ENCODE measurements at regions not wholly inside any gene's neighbourhood (a gene's known extent, or its start where the extent isn't known, plus 50 kb on each side); places are given as distances from the start of the nearest gene placed in this dataset.

DNA sequence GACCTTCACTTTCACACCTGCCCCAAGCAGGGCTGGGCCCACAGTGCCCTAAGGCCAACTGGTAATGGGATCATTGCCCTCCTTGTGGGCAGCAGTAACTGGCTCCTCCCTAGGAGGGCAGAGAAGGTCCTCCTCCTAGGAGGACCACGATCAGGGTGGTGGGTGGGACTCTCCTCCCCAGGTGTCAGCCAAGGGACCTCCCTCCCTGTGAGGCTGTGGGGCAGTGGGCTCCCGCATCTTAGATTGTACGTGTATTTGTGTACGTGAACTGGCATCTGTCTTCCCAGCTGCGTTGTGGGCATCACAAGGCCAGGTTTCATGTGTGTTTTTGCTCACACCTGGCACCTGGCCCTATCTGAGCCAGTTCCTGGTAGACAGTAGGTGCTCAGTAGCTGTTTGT, 111.8 kb downstream of the SOX1 start:
- Histone ChIP-seq H3K27me3 (ENCODE audit: insufficient read depth, low read length) (no peaks in the 10 kb centered on the region), H3K36me3 (ENCODE audit: insufficient read depth, low read depth, low read length) (no peaks in the 10 kb centered on the region), H3K4me1 (ENCODE audit: insufficient read depth, low read length) (no peaks in the 10 kb centered on the region), H3K4me3 (ENCODE audit: low read length) (no peak overlapping the region), H3K9me3 (ENCODE audit: insufficient read depth, low read depth, low read length) (peaks cover 8% of the 10 kb centered on the region), H3K9ac (ENCODE audit: low read depth, low read length) (no peak overlapping the region), H3K27ac (ENCODE audit: low read length) (no peak overlapping the region)

DNA sequence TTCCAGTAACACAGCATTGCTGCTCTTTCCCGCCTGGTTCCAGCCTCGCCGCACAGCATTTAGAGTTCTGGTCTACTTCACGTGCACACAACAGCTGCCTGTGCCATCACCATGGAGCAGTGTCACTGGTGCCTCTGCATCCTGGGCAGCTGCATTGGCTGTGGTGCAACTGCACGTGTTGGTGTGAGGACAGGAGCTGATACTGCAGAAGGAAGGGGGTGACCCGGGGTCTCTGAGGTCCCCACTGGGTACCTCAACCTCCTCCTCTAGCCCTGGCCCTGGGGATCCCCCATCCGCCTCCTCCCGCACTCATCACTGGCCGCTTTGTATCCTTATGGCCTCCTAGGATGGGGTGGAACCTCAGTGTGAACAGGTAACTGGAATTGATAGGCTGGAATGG, 112.5 kb downstream of the SOX1 start:
- Histone ChIP-seq H3K9ac (ENCODE audit: low read depth, low read length) (no peak overlapping the region), H3K36me3 (ENCODE audit: insufficient read depth, low read depth, low read length) (no peaks in the 10 kb centered on the region), H3K4me3 (ENCODE audit: low read length) (no peak overlapping the region), H3K4me1 (ENCODE audit: insufficient read depth, low read length) (no peaks in the 10 kb centered on the region), H3K27me3 (ENCODE audit: insufficient read depth, low read length) (no peaks in the 10 kb centered on the region), H3K9me3 (ENCODE audit: insufficient read depth, low read depth, low read length) (peaks cover 3% of the 10 kb centered on the region; the same call in 1 of the 2 replicates), H3K27ac (ENCODE audit: low read length) (no peak overlapping the region)

DNA sequence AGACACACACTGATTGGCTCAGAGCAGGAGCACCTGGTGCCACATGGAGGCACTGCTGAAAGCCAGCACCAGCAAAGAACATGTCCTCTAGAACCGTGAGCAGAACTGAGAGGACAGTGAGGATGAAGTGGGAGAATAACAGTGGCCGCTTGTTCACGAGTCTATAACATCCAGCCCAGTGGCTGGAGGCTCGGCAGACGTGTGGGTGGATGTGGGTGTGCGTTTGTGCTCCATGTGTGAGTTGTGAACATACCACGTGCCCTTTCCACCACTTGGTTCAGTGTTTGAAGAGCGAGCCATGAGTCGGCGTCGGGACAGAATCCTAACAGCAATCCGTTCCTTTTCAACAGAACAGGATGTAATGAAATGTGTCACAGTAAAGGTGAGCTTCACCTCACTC, 113.0 kb downstream of the SOX1 start:
- Histone ChIP-seq H3K27ac (ENCODE audit: low read length) (no peak overlapping the region), H3K27me3 (ENCODE audit: insufficient read depth, low read length) (no peaks in the 10 kb centered on the region), H3K4me3 (ENCODE audit: low read length) (no peak overlapping the region), H3K9ac (ENCODE audit: low read depth, low read length) (no peak overlapping the region), H3K4me1 (ENCODE audit: insufficient read depth, low read length) (no peaks in the 10 kb centered on the region), H3K36me3 (ENCODE audit: insufficient read depth, low read depth, low read length) (no peaks in the 10 kb centered on the region), H3K9me3 (ENCODE audit: insufficient read depth, low read depth, low read length) (no peaks in the 10 kb centered on the region)

DNA sequence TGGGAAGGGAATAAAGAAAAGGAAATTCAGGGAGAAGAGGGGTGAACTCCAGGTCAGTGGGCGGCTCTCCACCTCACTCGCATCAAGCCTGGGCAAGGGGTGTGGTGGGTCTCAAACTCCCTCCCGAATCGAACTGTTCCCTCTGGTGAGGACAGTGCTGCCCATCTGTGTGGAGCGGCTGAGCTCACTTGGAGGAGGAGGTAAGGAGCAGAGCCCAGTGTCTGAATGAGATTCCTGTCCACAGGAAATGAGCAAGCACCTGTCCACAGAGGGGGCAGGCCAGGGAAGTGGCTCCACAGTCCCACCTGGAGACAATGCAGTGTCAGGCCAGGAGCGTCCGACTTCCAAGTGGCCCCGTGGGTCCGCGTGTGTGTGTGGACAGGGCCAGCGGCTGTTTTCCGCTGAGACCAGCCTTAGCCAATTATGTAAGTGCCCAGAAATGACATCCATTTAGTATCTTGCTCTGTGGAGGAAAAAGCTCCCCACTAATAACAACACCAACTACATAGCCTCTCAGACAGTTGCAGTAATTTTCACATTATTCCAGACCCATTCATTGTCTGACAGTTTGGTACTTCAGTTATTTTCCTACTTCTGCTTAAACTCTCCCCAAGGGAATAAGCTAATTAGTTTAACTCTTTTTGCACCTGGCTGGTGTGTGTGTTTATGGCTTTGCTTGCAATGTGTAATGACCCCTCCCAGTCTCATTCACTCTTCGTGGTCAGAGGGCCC, 114.6 kb downstream of the SOX1 start:
- Histone ChIP-seq H3K36me3 (ENCODE audit: insufficient read depth, low read depth, low read length) (no peaks in the 10 kb centered on the region), H3K27ac (ENCODE audit: low read length) (no peak overlapping the region), H3K4me1 (ENCODE audit: insufficient read depth, low read length) (no peaks in the 10 kb centered on the region), H3K9ac (ENCODE audit: low read depth, low read length) (no peak overlapping the region), H3K4me3 (ENCODE audit: low read length) (no peak overlapping the region), H3K9me3 (ENCODE audit: insufficient read depth, low read depth, low read length) (no peaks in the 10 kb centered on the region), H3K27me3 (ENCODE audit: insufficient read depth, low read length) (no peaks in the 10 kb centered on the region)

DNA sequence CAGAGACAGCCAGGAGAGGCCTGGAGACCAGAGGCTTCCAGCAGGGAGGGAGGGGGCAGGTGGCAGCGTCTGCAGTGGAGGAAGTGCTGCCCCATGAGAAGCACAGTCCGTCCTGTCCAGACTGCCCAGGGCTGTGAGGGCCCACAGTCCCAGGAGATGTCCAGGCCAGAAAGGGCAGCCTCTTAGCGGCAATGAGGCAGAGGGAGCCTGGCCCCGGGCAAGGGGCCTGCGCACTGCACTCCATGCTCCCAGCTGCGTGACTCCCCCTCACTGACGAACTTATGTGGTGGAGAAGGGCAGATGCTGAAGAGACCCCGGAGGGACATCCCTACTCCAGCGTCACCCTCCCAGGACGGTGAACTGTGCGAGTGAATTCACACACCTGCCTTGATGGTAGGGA, 115.3 kb downstream of the SOX1 start:
- H3K4me3 ChIP-seq (ENCODE audit: low read length), result no peak overlapping the region
- H3K9ac ChIP-seq (ENCODE audit: low read depth, low read length), result no peak overlapping the region
- H3K4me1 ChIP-seq (ENCODE audit: insufficient read depth, low read length), result no peaks in the 10 kb centered on the region
- H3K27ac ChIP-seq (ENCODE audit: low read length), result no peak overlapping the region
- no peaks in the 10 kb centered on the region for H3K36me3 ChIP-seq (ENCODE audit: insufficient read depth, low read depth, low read length)
- H3K27me3 ChIP-seq (ENCODE audit: insufficient read depth, low read length), result no peaks in the 10 kb centered on the region
- H3K9me3 ChIP-seq (ENCODE audit: insufficient read depth, low read depth, low read length), result no peaks in the 10 kb centered on the region

DNA sequence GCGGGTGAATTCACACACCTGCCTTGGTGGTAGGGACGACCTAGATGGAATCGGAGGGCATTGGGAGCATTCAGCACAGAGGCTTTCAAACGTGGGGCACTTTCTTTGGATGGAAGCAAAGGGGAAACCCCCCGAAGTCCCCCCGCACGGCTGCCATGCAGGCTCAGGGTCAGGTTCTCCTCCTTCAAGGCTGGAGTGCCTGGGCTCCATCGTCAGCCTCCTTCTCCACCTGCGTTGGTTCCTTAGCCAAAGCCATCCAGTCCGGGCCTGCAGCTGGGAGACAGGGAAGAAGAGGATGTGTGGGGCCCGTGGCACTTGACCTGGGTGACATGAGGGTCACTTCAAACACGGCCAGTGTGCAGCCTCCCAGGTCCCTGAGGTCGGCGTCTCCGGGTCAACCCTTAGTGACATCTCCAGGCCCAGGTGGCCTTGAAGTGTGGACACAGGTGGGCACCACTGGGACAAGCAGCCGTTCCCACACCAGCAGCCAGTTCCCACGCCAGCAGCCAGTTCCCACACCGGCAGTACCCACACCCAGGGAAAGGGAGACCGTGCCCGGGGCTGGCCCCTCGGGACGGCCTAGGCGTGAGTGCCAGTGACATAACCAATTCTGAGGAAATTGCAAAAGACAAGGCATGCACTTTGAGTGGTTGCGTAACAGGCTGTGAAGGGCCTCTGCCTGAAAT, 116.0 kb downstream of the SOX1 start:
- no peaks in the 10 kb centered on the region for H3K27me3 ChIP-seq (ENCODE audit: insufficient read depth, low read length)
- no peak overlapping the region for H3K9ac ChIP-seq (ENCODE audit: low read depth, low read length)
- H3K4me3 ChIP-seq (ENCODE audit: low read length), result no peak overlapping the region
- H3K9me3 ChIP-seq (ENCODE audit: insufficient read depth, low read depth, low read length), result no peaks in the 10 kb centered on the region
- H3K4me1 ChIP-seq (ENCODE audit: insufficient read depth, low read length), result no peaks in the 10 kb centered on the region
- no peaks in the 10 kb centered on the region for H3K36me3 ChIP-seq (ENCODE audit: insufficient read depth, low read depth, low read length)
- H3K27ac ChIP-seq (ENCODE audit: low read length), result no peak overlapping the region

DNA sequence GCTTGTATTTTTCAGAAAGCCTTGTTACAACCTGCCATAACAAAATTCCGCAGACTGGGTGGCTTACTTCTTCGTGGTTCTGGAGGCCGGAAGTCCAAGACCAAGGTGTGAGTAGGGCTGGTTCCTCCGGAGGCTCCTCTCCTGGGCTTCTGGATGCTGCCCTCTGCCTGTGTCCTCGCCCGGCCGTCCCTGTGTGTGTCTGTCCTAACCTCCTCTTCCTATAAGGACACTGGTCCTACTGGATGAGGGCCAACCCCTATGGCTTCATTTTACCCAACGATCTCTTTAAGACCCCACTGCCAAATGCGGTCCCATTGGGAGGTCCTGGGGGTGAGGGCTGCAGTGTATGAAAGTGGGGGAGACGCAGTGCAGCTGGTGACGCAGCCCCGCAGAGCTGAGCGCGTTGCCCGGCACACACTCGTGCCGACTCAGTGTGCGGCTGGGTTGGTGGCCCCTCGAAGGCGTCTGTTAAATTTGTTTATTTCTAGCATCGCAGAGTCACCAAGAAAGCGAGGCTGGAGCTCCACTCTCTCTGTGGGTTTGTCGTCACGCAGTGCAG, 116.7 kb downstream of the SOX1 start:
- Histone ChIP-seq H3K36me3 (ENCODE audit: insufficient read depth, low read depth, low read length) (no peaks in the 10 kb centered on the region), H3K27ac (ENCODE audit: low read length) (no peak overlapping the region), H3K9ac (ENCODE audit: low read depth, low read length) (no peak overlapping the region), H3K9me3 (ENCODE audit: insufficient read depth, low read depth, low read length) (no peaks in the 10 kb centered on the region), H3K4me3 (ENCODE audit: low read length) (no peak overlapping the region), H3K27me3 (ENCODE audit: insufficient read depth, low read length) (no peaks in the 10 kb centered on the region), H3K4me1 (ENCODE audit: insufficient read depth, low read length) (no peaks in the 10 kb centered on the region)

DNA sequence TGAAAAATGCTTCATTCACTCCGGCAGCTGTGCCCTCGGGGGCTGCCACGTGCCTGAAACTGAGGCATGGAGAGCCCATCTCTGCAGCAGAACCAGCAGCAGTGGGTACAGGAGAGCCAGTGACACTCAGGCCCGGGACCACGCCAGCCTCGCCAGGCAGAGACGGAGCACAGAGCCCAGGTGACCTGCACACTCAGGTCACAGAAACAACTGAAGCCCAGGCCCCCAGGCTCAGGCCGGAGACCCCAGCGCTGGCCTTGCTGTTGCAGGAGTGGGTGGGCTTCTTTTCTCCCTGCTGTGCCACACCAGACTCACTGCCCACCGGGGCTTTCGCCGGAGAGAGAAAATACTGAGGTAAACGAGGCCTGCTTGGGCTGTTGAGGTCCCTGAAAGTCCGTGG, 117.3 kb downstream of the SOX1 start:
- Histone ChIP-seq H3K9me3 (ENCODE audit: insufficient read depth, low read depth, low read length) (no peaks in the 10 kb centered on the region), H3K9ac (ENCODE audit: low read depth, low read length) (no peak overlapping the region), H3K27me3 (ENCODE audit: insufficient read depth, low read length) (no peaks in the 10 kb centered on the region), H3K27ac (ENCODE audit: low read length) (no peak overlapping the region), H3K4me1 (ENCODE audit: insufficient read depth, low read length) (no peaks in the 10 kb centered on the region), H3K4me3 (ENCODE audit: low read length) (no peak overlapping the region), H3K36me3 (ENCODE audit: insufficient read depth, low read depth, low read length) (no peaks in the 10 kb centered on the region)

DNA sequence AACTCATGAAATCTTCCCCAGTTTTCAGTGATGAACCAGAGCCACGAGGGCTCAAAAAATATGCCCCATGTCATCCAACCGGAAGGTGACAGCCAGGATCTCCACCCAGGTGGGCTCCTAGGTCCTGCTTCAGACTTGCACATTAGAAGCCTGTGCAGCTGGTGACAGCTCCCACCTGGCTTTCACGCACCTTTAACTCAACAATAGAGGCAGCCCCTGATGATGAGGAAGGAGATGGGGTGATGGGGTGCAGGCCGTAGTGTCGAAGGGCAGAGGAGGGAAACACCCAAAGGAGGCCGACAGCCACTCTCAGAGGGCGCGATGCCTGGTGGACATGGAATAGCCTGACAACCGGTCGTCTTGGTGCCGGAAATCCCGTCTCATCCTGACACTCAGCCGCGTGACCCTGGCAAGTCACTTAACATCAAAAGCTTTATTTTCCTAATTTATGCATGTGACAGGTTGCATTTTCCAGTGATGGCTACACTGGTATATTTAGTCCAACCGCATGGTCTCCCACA, 118.0 kb downstream of the SOX1 start:
- Histone ChIP-seq H3K9ac (ENCODE audit: low read depth, low read length) (no peak overlapping the region), H3K4me1 (ENCODE audit: insufficient read depth, low read length) (no peaks in the 10 kb centered on the region), H3K36me3 (ENCODE audit: insufficient read depth, low read depth, low read length) (no peaks in the 10 kb centered on the region), H3K27ac (ENCODE audit: low read length) (no peak overlapping the region), H3K9me3 (ENCODE audit: insufficient read depth, low read depth, low read length) (no peaks in the 10 kb centered on the region), H3K4me3 (ENCODE audit: low read length) (no peak overlapping the region), H3K27me3 (ENCODE audit: insufficient read depth, low read length) (no peaks in the 10 kb centered on the region)

DNA sequence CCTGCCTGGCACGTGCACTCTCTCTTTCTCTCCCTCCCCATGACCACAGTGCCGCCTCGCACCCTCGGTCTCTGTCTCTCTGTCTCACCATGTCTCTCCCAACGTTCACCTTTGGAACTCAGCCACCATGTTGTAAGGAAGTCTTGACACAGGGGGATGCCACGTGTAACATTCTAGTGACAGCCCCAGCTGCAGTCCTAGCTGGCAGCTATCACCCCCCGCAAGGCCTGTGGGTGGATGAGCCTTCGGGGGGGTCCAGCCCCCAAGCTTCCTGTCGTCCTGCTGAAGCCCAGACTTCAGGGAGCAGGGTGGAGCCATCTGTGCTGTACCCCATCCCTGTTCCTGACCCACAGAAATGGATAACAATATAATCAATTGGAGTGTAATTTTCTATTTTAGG, 118.5 kb downstream of the SOX1 start:
- no peaks in the 10 kb centered on the region; the same call in 1 of the 2 replicates for H3K9me3 ChIP-seq (ENCODE audit: insufficient read depth, low read depth, low read length)
- H3K27me3 ChIP-seq (ENCODE audit: insufficient read depth, low read length), result no peaks in the 10 kb centered on the region
- H3K4me1 ChIP-seq (ENCODE audit: insufficient read depth, low read length), result no peaks in the 10 kb centered on the region

DNA sequence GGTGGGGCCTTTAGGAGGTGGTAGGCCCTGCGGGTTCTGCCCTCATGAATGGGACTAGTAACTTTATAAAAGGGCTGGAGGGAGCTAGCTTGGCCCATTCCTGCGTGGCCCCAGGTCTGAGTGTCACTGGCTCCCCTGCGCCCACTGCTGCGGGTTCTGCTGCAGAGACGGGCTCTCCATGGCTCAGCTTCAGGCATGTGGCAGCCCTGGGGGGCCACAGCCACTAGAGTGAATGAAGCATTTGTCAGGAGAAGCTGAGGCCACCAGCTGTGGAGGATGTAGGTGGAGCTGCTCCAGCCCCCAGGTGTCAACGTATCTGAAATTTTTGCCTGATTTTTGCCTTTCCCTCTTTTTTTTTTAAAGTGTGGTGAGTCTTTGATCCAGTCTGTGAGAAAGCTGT, 119.1 kb downstream of the SOX1 start:
- Histone ChIP-seq H3K9ac (ENCODE audit: low read depth, low read length) (no peak overlapping the region), H3K27ac (ENCODE audit: low read length) (no peak overlapping the region), H3K9me3 (ENCODE audit: insufficient read depth, low read depth, low read length) (no peaks in the 10 kb centered on the region; the same call in 1 of the 2 replicates), H3K4me3 (ENCODE audit: low read length) (no peak overlapping the region), H3K4me1 (ENCODE audit: insufficient read depth, low read length) (no peaks in the 10 kb centered on the region), H3K36me3 (ENCODE audit: insufficient read depth, low read depth, low read length) (no peaks in the 10 kb centered on the region), H3K27me3 (ENCODE audit: insufficient read depth, low read length) (no peaks in the 10 kb centered on the region)

More for the DNA sequence above, 118.5 kb downstream of the SOX1 start:
- no peak overlapping the region for H3K9ac ChIP-seq (ENCODE audit: low read depth, low read length)
- H3K36me3 ChIP-seq (ENCODE audit: insufficient read depth, low read depth, low read length), result no peaks in the 10 kb centered on the region
- no peak overlapping the region for H3K27ac ChIP-seq (ENCODE audit: low read length)
- H3K4me3 ChIP-seq (ENCODE audit: low read length), result no peak overlapping the region
